ENCODE measurements at regions not wholly inside any gene's neighbourhood (a gene's known extent, or its start where the extent isn't known, plus 50 kb on each side); places are given as distances from the start of the nearest gene placed in this dataset.
"Not testable (repeated sequence)": the region's sequence is repeated elsewhere in the genome, so short reads cannot be mapped to it uniquely, and the experiment has no call there.

- peak; percentile 27 for DNase-seq (ENCODE audit: low spot score)
These were observed 131.9 kb upstream of the PCGF5 start for GRCh38 chr10:91088300-91089140.

DNA sequence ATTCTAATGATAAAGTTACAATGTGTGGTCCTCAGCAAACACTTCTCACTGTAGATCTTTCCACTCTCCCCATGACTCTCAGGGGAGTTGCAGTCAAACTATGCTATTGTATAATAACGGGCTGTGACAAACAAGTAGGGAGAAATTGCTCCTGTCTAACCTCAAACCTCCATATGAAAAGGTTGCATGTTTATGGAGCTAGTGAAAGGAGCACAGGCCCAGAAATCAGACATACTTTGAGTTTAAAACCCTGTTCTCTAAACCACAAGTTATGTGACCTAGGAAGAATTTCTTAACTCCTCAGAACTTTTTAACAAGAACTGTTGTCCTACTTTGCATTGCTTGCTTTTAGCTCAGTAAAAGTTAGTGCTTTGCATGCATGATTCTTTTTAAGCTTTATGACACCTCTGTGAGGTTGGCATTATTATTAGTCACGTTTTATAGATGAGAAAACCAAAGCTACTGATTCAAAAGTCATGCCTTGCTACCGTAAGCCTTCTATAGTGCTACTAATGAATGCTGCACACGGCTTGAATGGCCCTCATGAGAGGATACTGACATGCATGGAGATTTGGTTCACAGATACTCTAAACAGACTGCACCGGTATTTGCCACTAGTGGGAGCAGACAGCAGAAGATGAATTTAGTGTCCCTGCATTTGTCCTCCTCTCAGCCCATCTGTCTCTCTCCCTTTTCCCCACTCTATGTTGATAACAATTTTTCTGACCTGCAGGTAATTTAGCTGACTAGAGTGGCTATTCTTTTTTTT is 129.5 kb upstream of the PCGF5 start:
- no peak for DNase-seq (ENCODE audit: low spot score)

DNA sequence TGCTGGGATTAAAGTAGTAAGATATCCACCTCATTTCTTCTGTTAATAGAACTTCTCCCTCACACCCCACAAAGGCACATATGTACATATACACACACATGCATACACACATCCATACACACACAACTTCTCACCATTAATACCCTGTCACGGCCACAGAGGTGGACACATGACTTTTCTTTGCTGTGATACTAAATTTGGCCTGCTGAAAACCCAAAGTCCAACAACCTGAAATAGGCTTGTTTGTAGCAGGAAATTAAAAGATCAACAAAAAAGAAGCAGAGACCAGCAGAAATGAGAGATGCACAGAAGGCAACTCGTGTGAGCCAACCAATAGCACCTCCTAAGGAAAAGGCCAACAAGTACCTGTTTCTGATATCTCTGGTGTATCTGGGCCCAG is 128.7 kb upstream of the PCGF5 start:
- DNase-seq (ENCODE audit: low spot score), result no peak

DNA sequence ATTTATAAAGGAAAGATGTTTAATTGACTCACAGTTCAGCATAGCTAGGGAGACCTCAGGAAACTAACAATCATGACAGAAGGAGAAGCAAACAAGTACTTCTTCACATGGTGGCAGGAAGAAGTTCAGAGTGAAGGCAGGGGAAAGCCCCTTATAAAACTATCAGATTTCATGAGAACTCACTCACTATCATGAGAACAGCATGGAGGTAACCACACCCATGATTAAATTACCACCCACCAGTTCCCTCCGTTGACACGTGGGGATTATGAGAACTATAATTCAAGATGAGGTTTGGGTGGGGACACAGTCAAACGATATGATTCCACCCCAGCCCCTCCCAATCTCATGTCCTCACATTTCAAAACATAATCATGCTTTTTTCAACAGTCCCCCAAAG is 124.2 kb upstream of the PCGF5 start:
- DNase-seq (ENCODE audit: low spot score), result no peak

DNA sequence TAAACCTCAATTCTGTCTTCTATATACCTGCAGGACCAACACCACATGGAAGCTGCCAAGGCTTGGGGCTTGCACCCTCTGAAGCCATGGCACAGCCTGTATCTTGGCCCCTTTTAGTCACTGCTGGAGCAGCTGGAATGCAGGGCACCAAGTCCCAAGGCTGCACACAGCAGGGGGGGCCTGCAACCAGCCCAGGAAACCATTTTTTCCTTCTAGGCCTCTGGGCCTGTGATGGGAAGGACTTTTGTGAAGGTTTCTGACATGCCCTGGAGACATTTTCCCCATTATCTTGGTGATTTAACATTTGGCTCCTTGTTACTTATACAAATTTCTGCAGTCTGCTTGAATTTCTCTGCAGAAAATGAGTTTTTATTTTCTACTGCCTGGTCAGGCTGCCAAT is 123.2 kb upstream of the PCGF5 start:
- DNase-seq (ENCODE audit: low spot score), result no peak

- not testable (repeated sequence) for DNase-seq (ENCODE audit: low spot score)
These were observed 122.4 kb upstream of the PCGF5 start for GRCh38 chr10:91098021-91098420.

DNA sequence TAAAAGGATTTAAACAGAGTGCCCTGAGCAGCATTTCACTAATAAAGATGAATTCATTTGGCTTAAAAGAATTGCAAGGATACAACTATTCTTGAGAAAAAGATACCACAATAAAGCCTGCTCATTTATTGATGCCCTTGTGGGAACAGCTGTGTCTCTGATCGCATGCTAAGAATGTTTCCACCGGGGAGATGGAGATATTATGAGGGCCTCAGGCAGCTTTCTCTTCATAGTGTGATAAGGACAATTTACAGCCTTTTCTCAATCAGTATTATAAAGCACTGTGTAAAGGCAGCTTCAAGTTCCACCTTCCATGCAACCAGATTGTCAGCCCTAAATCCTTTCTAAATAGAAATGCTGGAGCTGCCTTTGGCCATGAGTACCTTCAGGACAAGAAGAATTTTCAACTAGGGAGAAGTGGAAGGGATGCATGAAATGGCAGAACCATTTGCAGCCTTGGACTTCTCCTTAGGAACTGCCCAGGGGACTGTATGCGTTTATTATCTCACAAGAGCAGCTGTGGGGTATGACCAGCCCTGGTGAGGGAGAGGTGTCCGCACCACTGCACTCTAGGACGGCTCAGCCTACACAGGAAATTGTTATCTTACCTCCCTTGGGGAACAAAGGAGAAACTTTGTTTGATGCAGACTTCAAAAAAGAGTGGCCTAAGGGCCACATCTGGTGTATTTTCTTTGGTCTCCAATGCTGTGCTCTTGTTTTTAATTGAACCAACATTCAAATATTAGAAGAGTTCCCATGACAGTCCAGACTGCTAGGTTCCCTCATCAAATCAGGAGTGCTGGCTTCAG is 116.9 kb upstream of the PCGF5 start:
- DNase-seq (ENCODE audit: low spot score), result no peak

DNA sequence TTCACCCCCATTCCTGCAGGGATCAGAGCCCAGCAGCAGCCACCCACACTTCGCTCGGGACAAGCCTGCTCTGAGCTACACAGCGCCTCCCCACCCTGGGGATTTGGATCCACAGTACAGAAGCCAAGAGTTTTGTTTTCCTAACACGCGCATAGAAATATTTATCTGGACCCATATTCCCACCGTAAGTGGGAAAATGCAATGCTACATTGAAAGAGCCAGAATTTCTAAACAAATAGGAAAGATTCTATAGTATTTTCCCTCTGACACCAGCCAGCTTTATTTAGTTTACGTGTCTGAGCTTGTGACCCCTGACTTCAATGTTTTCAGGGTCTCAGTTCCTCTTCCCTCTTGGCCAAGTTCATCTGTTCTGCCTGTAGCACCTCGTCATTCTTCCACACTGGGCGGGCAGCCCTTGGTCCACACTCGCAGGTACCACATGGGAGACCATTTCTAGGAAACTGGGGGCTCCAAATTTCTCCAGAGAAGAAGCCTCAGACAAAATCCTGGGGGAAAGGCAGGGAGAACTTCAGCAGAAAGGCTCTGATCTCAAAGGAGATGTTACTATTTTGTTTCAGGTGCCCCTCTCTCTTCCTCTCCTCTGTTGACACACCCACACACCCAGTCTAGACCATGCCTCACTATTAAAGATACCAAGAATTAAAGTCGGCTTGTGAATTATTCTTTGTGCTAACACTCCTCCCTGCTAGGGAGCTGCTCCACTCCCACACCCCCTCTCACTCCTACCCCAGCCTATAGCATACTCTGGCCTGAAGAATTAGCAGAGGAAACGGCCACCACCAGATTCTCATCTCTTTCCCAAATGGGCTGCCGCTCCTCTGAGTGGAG is 116.0 kb upstream of the PCGF5 start:
- DNase-seq (ENCODE audit: low spot score), result no peak

DNA sequence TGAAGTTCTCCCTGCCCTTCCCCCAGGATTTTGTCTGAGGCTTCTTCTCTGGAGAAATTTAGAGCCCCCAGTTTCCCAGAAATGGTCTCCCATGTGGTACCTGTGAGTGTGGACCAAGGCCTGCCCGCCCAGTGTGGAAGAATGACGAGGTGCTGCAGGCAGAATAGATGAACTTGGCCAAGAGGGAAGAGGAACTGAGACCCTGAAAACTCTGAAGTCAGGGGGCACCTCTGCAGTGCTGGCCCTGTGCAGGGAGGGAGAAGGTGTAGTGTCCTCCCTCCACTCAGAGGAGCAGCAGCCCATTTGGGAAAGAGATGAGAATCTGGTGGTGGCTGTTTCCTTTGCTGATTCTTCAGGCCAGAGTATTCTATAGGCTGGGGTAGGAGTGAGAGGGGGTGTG is 115.2 kb upstream of the PCGF5 start:
- no peak for DNase-seq (ENCODE audit: low spot score)

DNA sequence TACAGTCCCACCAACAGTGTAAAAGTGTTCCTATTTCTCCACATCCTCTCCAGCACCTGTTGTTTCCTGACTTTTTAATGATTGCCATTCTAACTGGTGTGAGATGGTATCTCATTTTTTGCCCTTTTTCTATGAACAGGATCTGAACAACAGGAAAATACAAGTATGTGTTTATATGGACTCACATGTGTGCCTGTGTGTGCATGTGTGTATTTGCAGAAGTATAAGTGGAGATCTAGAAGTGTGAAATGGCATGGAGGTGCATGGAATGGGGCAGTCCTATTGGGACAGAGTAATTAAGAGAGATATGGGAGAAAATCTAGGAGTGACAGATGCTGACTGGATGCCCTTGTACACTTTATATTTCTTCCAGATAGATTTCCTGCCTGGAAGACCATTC is 111.6 kb upstream of the PCGF5 start:
- no peak for DNase-seq (ENCODE audit: low spot score)

DNA sequence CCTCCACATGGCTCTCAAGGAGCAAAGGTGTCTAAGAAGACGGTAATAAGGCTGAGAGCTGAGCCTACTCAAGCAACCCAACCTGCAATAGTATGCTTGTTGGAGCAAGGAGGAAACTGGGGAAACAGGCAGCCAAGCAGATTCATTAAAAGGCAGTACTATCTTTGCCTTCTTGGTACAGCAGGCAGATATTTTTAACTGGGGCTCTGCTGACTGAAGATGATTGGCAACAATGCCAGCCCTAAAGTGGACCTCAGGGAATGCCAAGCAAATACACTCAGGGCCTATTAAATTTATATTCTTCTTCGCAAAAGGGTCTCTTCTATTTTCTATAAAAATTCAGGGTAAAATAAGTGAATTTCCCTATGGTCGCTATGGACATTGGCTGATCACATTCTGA is 109.4 kb upstream of the PCGF5 start:
- no peak for DNase-seq (ENCODE audit: low spot score)

- DNase-seq (ENCODE audit: low spot score), result no peak
These were observed 104.7 kb upstream of the PCGF5 start for GRCh38 chr10:91115618-91116390.

- no peak for DNase-seq (ENCODE audit: low spot score)
These were observed 103.0 kb upstream of the PCGF5 start for GRCh38 chr10:91117505-91117904.

DNA sequence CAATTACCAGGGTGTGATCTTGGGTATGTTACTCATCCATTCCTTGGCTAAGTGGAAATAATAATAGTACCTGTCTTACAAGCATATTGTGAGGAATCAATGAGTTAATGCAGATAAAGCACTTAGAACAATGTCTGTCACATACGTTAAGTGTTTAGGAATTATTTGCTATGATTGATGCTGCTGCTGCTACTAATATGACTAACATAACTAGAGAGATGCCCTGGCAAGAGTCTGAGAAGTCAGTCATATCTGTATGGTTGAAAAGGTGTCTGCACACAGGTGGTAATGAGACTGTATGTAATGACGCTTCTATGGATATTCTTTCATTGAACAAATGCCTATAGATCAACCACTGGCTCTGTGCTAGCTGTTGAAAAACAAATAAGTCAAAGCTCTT is 100.1 kb upstream of the PCGF5 start:
- DNase-seq (ENCODE audit: low spot score), result no peak

DNA sequence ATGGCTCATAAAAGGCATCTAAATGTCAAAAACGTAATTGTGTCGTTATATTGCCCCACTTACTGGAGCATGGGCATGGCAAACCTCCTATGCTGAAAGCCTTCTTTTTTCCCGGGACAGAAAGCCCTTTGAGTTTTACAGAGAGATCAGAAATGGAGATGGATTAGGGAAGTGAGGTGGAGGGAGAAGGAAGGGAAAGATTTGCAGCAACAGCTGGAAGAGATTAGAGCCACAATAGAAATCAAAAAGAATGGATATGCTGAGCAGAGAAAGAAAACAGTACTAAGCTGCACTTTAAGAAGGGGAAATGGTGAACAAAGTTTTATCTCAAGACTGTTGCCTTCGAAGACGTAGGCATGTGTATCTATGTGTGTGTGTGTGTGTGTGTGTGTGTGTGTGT is 97.2 kb upstream of the PCGF5 start:
- no peak for DNase-seq (ENCODE audit: low spot score)

DNA sequence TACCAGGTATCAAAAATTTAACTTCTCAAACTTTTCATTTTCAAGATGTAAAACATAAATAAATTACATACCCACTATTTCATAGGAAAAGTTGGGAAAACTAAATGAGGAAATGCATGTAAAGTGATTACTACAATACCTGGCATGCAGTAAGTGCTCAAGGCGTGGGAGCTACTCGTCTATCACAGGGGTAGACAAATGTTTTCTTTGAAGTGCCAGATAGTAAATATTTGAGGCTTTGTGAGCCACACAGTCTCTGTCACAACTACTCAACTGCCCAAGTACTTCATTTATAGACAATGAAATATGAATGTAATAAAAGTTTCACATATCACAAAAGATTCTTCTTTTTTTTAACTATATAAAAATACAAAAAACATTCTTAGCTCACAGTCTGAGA is 96.4 kb upstream of the PCGF5 start:
- no peak for DNase-seq (ENCODE audit: low spot score)

DNA sequence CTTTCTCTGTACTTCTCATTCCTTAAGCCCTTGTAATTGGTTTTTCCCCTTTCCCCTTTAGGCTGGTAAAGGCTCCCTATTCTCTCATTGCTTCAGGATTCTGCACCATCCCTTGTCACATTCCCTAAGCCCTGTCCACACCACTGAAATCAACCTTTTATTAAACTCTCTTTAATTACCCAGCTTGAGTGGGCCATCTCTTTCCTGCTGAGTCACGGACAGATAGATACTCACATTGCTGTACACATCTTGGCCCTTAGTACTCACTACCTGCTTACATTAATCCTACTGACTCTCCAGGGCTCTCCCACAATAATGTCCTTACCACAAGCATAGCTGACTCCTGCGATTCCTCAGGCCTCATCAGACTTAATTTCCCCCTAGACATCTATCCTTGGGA is 94.0 kb upstream of the PCGF5 start:
- no peak for DNase-seq (ENCODE audit: low spot score)

GRCh38 chr10:91127341-91128082 is 93.0 kb upstream of the PCGF5 start:
- no peak for DNase-seq (ENCODE audit: low spot score)

DNA sequence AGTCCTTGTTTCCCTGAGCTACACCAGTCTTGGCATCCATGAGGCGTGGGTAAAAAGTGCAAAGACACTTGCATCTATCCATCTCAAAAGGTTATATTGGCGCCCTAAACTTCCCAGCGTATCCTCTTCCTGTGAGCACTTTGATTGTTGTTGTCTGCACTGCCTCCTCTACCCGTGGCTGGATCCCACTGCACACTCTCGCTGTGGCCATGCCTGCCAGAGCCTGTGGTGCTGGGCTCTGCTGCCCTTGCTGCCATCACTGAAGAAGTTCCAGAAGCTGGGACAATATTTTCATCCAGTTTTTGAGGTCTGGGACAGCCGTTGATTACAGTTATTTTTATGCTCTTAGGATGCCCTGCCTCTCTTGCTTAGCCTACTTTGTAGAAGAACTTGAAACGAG is 85.3 kb upstream of the PCGF5 start:
- no peak for DNase-seq (ENCODE audit: low spot score)

DNA sequence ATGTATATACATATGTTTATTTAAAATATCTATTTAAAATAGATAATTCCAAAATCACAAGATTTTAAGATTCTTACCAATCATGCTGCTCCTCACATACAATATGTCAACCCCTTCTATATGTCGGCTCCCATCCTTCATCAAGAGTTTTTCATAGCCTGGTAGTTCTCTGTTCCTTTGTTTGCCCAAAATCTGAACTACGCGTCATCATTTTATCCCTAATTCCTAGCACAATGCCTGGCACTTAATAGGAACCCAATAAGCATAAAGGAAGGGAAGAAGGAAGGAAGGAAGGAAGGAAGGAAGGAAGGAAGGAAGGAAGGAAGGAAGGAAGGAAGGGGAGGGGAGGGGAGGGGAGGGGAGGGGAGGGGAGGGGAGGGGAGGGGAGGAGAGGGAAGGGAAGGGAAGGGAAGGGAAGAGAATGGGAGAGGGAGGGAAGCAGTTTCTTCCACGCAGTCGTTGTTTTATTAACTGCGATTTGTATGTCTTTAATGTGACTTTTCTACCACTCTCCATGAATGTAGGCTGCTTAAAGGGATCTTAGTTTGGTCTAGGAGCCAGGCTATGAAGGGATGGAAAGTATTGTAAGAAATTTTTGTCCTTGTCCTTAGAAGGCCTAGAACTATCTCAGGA is 83.3 kb upstream of the PCGF5 start:
- DNase-seq (ENCODE audit: low spot score), result no peak

All from CD4-positive, alpha-beta T cell treated with Interleukin-2 at 100 ng/mL for 4 hours (primary cell).